Tibial nerve (tissue), 4 donors: ENCODE measurements at regions not wholly inside any gene's neighbourhood (a gene's known extent, or its start where the extent isn't known, plus 50 kb on each side); places are given as distances from the start of the nearest gene placed in this dataset.

Experiments
- CTCF ChIP-seq, 5 experiments: fragments of 200-600 bp in 3 of 5; fragments of 450-650 bp in 2 of 5; sonication (generic) in 3 of 5; IDR thresholded peaks; one replicate each; pipeline ENCODE4 v1.5.1; 2016 to 2019; ENCODE audit warnings: antibody characterized with exemption in 5 of 5, mild to moderate bottlenecking in 3 of 5, moderate library complexity in 2 of 5
- EP300 ChIP-seq, 2 donors: sonication (generic); formaldehyde crosslinking; IDR thresholded peaks; one replicate each; pipeline ENCODE4 v1.6.1; 2017; ENCODE audit warnings: antibody characterized with exemption in 2 of 2, mild to moderate bottlenecking in 1 of 2
- POLR2A ChIP-seq, 2 donors: fragments of 450-650 bp; IDR thresholded peaks; one replicate each; pipeline ENCODE4 v1.6.1; 2017; ENCODE audit warnings: antibody characterized with exemption in 2 of 2, mild to moderate bottlenecking in 2 of 2, moderate library complexity in 2 of 2

GRCh38 chr2:23009545-23010149 lies 375.3 kb upstream of the KLHL29 start:
- no peak for TF ChIP-seq POLR2A (IDR thresholded peaks at IDR 0.05)
- no peak for TF ChIP-seq CTCF (IDR thresholded peaks at IDR 0.05)
- peak in 1 of 2 donors; percentile 9 for TF ChIP-seq EP300 (IDR thresholded peaks at IDR 0.05)
